ENCODE measurements at regions not wholly inside any gene's neighbourhood (a gene's known extent, or its start where the extent isn't known, plus 50 kb on each side); places are given as distances from the start of the nearest gene placed in this dataset.

DNA sequence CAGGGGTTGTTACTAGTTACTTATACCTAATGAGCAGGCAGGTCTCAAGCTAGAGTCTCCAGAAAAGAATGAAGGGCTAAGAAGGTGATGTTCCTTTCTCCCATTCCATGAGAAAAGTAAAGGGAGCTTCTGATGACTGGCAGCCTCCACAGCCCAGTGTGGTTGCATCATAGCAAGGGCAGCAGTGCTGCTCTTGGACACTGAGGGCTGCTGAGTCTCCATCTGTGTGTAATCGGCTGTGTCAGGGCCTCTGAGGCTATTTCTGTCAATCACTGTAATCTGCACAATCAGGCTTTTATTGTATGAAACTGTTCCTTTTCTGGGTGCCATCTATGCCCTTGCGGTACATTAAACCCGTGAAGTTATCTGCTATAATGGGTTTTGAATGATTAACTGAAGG is 164.1 kb upstream of the FBXO11 start:
- Histone ChIP-seq H2BK120ac (ENCODE audit: low read depth, low read length) (no peak overlapping the region), H2BK15ac (ENCODE audit: low read depth, poor library complexity, severe bottlenecking) (no peak overlapping the region), H3K9ac (ENCODE audit: low read length) (no peak overlapping the region), H3K27ac (ENCODE audit: low read length, poor library complexity, severe bottlenecking) (no peak overlapping the region), H3K14ac (ENCODE audit: low read length in 2 of 2) (no peak overlapping the region), H3K79me1 (replicated peaks; ENCODE audit: low read length, poor library complexity, severe bottlenecking) (no peaks in the 10 kb centered on the region), H4K8ac (ENCODE audit: low read length) (no peak overlapping the region), H3K36me3 (ENCODE audit: control insufficient read depth in 1 of 2, insufficient read depth in 2 of 2, low read depth in 1 of 2, low read length in 2 of 2) (no peaks in the 10 kb centered on the region), H3K9me3 (ENCODE audit: control insufficient read depth, low read length) (no peaks in the 10 kb centered on the region), H3K4me1 (ENCODE audit: control insufficient read depth, insufficient read depth, low read depth, low read length) (no peaks in the 10 kb centered on the region), H2AK5ac (ENCODE audit: low read length, severe bottlenecking) (no peak overlapping the region), H2BK12ac (ENCODE audit: low read length in 2 of 2) (no peak overlapping the region), H3K4me2 (ENCODE audit: low read length, poor library complexity, severe bottlenecking) (no peak overlapping the region), H2AFZ (ENCODE audit: low read depth, low read length) (no peak overlapping the region), H3K4ac (ENCODE audit: low read depth in 1 of 2, low read length in 2 of 2) (no peak overlapping the region), H3K4me3 (ENCODE audit: insufficient read depth in 1 of 2, low read depth in 1 of 2, low read length in 2 of 2) (no peak overlapping the region), H3K23ac (ENCODE audit: low read length in 2 of 2) (no peak overlapping the region), H4K91ac (ENCODE audit: low read length) (no peak overlapping the region), H3K27me3 (ENCODE audit: control insufficient read depth in 1 of 2, insufficient read depth in 1 of 2, low read length in 2 of 2) (peaks cover 9 to 11% of the 10 kb centered on the region in 2 experiments), H2BK5ac (ENCODE audit: low read depth, low read length, poor library complexity, severe bottlenecking) (no peak overlapping the region), H3K18ac (ENCODE audit: low read depth in 1 of 2, low read length in 2 of 2) (no peak overlapping the region)
- 80% methylated on average over 3 of the region's 3 CpGs for WGBS
- DNase-seq: no peak

DNA sequence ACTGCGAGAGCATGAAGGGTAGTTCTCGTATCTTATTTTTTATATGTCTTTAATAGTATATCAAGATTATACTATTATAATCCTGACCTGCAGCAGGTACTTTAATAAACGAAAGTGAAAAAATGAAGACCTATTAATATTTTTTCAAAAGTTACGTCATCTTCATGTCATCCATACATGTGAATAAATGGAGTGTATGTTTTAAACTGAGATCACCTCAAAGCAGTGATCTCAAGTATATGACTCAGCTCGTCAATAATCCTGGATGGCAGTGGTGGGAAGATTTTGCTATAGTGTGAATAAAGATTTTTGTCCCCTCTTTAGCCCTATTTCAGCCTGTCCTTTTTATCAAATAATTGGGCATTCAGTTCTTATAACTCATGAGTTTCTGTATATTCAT is 166.3 kb upstream of the FBXO11 start:
- H2AFZ ChIP-seq (ENCODE audit: low read depth, low read length): no peak overlapping the region
- no peak overlapping the region for H2BK120ac ChIP-seq (ENCODE audit: low read depth, low read length)
- H3K36me3 ChIP-seq (ENCODE audit: control insufficient read depth in 1 of 2, insufficient read depth in 2 of 2, low read depth in 1 of 2, low read length in 2 of 2): no peaks in the 10 kb centered on the region

GRCh38 chr2:48075631-48076030 is 169.3 kb upstream of the FBXO11 start:
- no peak overlapping the region for H3K23ac ChIP-seq (ENCODE audit: low read length in 2 of 2)
- H3K18ac ChIP-seq (ENCODE audit: low read depth in 1 of 2, low read length in 2 of 2): no peak overlapping the region
- WGBS: 88% methylated on average over 2 of the region's 2 CpGs
- no peak overlapping the region for H2BK12ac ChIP-seq (ENCODE audit: low read length in 2 of 2)
- no peak overlapping the region for H3K14ac ChIP-seq (ENCODE audit: low read length in 2 of 2)
- no peak overlapping the region for H2AFZ ChIP-seq (ENCODE audit: low read depth, low read length)
- H2BK5ac ChIP-seq (ENCODE audit: low read depth, low read length, poor library complexity, severe bottlenecking): no peak overlapping the region
- no peaks in the 10 kb centered on the region for H3K79me1 ChIP-seq (replicated peaks; ENCODE audit: low read length, poor library complexity, severe bottlenecking)
- DNase-seq: no peak
- no peak overlapping the region for H3K4me2 ChIP-seq (ENCODE audit: low read length, poor library complexity, severe bottlenecking)
- no peak overlapping the region for H2BK15ac ChIP-seq (ENCODE audit: low read depth, poor library complexity, severe bottlenecking)
- no peaks in the 10 kb centered on the region for H3K4me1 ChIP-seq (ENCODE audit: control insufficient read depth, insufficient read depth, low read depth, low read length)
- no peaks in the 10 kb centered on the region for H3K36me3 ChIP-seq (ENCODE audit: control insufficient read depth in 1 of 2, insufficient read depth in 2 of 2, low read depth in 1 of 2, low read length in 2 of 2)
- H2BK120ac ChIP-seq (ENCODE audit: low read depth, low read length): no peak overlapping the region
- H3K4me3 ChIP-seq (ENCODE audit: insufficient read depth in 1 of 2, low read depth in 1 of 2, low read length in 2 of 2): no peak overlapping the region
- no peak overlapping the region for H3K27ac ChIP-seq (ENCODE audit: low read length, poor library complexity, severe bottlenecking)
- H3K4ac ChIP-seq (ENCODE audit: low read depth in 1 of 2, low read length in 2 of 2): no peak overlapping the region
- H4K8ac ChIP-seq (ENCODE audit: low read length): no peak overlapping the region
- no peak overlapping the region for H2AK5ac ChIP-seq (ENCODE audit: low read length, severe bottlenecking)
- peaks cover 9 to 12% of the 10 kb centered on the region in 2 experiments for H3K27me3 ChIP-seq (ENCODE audit: control insufficient read depth in 1 of 2, insufficient read depth in 1 of 2, low read length in 2 of 2)
- no peak overlapping the region for H4K91ac ChIP-seq (ENCODE audit: low read length)
- no peaks in the 10 kb centered on the region for H3K9me3 ChIP-seq (ENCODE audit: control insufficient read depth, low read length)
- H3K9ac ChIP-seq (ENCODE audit: low read length): no peak overlapping the region

More for the DNA sequence above, 166.3 kb upstream of the FBXO11 start:
- no peak overlapping the region for H3K4ac ChIP-seq (ENCODE audit: low read depth in 1 of 2, low read length in 2 of 2)
- no peak overlapping the region for H4K91ac ChIP-seq (ENCODE audit: low read length)
- H3K27me3 ChIP-seq (ENCODE audit: control insufficient read depth in 1 of 2, insufficient read depth in 1 of 2, low read length in 2 of 2): peaks cover 9 to 12% of the 10 kb centered on the region in 2 experiments
- H3K18ac ChIP-seq (ENCODE audit: low read depth in 1 of 2, low read length in 2 of 2): no peak overlapping the region
- H3K79me1 ChIP-seq (replicated peaks; ENCODE audit: low read length, poor library complexity, severe bottlenecking): no peaks in the 10 kb centered on the region
- no peak overlapping the region for H4K8ac ChIP-seq (ENCODE audit: low read length)
- no peak overlapping the region for H2BK5ac ChIP-seq (ENCODE audit: low read depth, low read length, poor library complexity, severe bottlenecking)
- no peak for DNase-seq
- no peak overlapping the region for H2AK5ac ChIP-seq (ENCODE audit: low read length, severe bottlenecking)
- WGBS: 86% methylated on average over 1 of the region's 5 CpGs
- no peak overlapping the region for H3K27ac ChIP-seq (ENCODE audit: low read length, poor library complexity, severe bottlenecking)
- H3K4me2 ChIP-seq (ENCODE audit: low read length, poor library complexity, severe bottlenecking): no peak overlapping the region
- no peak overlapping the region for H3K4me3 ChIP-seq (ENCODE audit: insufficient read depth in 1 of 2, low read depth in 1 of 2, low read length in 2 of 2)
- H3K4me1 ChIP-seq (ENCODE audit: control insufficient read depth, insufficient read depth, low read depth, low read length): no peaks in the 10 kb centered on the region
- H3K9ac ChIP-seq (ENCODE audit: low read length): no peak overlapping the region
- no peak overlapping the region for H2BK15ac ChIP-seq (ENCODE audit: low read depth, poor library complexity, severe bottlenecking)
- no peak overlapping the region for H2BK12ac ChIP-seq (ENCODE audit: low read length in 2 of 2)
- no peak overlapping the region for H3K14ac ChIP-seq (ENCODE audit: low read length in 2 of 2)
- H3K9me3 ChIP-seq (ENCODE audit: control insufficient read depth, low read length): no peaks in the 10 kb centered on the region
- no peak overlapping the region for H3K23ac ChIP-seq (ENCODE audit: low read length in 2 of 2)

DNA sequence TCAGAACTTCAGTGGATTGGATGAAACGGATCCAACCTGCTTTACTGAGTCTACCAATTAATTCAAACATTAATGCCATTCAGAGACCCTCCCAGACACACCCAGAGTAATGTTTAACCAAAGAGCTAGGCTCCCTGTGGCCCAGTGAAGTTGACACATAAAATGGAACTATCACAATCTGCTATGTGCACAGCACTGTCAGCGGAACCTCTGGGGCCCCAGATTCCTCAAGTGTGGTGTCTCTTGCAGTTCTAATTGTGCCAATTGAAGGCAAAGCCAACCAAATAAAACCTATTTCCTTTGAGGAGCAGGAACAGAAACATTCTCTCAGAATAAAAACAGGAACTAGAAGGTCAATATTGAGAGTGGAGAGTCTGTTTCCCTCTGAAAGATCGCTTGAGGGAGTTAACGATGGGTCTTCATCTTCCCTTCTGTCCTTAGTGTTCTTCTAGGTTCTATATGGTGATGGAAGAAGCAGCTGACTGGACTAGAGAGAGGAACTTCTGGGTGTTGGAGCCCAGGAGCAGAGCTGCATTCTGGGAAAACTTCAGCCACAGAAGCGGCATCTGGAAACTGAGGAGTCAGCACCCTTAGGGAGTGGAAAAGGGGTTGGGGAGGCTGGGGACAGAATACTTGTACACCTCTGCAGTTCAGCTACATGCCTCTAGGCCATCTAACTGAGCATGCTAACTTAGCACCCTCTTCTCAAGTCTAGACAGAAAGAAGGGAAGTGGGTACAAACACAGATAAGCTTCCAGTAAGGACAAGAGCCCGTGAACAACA is 174.4 kb upstream of the FBXO11 start:
- H3K27me3 ChIP-seq (ENCODE audit: control insufficient read depth in 1 of 2, insufficient read depth in 1 of 2, low read length in 2 of 2): peaks cover 0 to 3% of the 10 kb centered on the region in 2 experiments
- H3K23ac ChIP-seq (ENCODE audit: low read length in 2 of 2): no peak overlapping the region
- no peak for DNase-seq
- no peak overlapping the region for H2BK5ac ChIP-seq (ENCODE audit: low read depth, low read length, poor library complexity, severe bottlenecking)
- 87% methylated on average over 6 of the region's 6 CpGs for WGBS
- no peak overlapping the region for H3K18ac ChIP-seq (ENCODE audit: low read depth in 1 of 2, low read length in 2 of 2)
- H4K91ac ChIP-seq (ENCODE audit: low read length): no peak overlapping the region
- no peak overlapping the region for H2BK15ac ChIP-seq (ENCODE audit: low read depth, poor library complexity, severe bottlenecking)
- no peaks in the 10 kb centered on the region for H3K9me3 ChIP-seq (ENCODE audit: control insufficient read depth, low read length)
- no peaks in the 10 kb centered on the region for H3K79me1 ChIP-seq (replicated peaks; ENCODE audit: low read length, poor library complexity, severe bottlenecking)
- H2BK12ac ChIP-seq (ENCODE audit: low read length in 2 of 2): no peak overlapping the region
- H2BK120ac ChIP-seq (ENCODE audit: low read depth, low read length): no peak overlapping the region
- H3K4me1 ChIP-seq (ENCODE audit: control insufficient read depth, insufficient read depth, low read depth, low read length): no peaks in the 10 kb centered on the region
- no peak overlapping the region for H3K4ac ChIP-seq (ENCODE audit: low read depth in 1 of 2, low read length in 2 of 2)
- H3K14ac ChIP-seq (ENCODE audit: low read length in 2 of 2): no peak overlapping the region
- H3K4me3 ChIP-seq (ENCODE audit: insufficient read depth in 1 of 2, low read depth in 1 of 2, low read length in 2 of 2): no peak overlapping the region
- H3K9ac ChIP-seq (ENCODE audit: low read length): no peak overlapping the region
- no peak overlapping the region for H4K8ac ChIP-seq (ENCODE audit: low read length)
- no peaks in the 10 kb centered on the region for H3K36me3 ChIP-seq (ENCODE audit: control insufficient read depth in 1 of 2, insufficient read depth in 2 of 2, low read depth in 1 of 2, low read length in 2 of 2)
- H3K27ac ChIP-seq (ENCODE audit: low read length, poor library complexity, severe bottlenecking): no peak overlapping the region
- no peak overlapping the region for H2AFZ ChIP-seq (ENCODE audit: low read depth, low read length)
- H2AK5ac ChIP-seq (ENCODE audit: low read length, severe bottlenecking): no peak overlapping the region
- no peak overlapping the region for H3K4me2 ChIP-seq (ENCODE audit: low read length, poor library complexity, severe bottlenecking)

Data from mesenchymal stem cell (in vitro differentiated cells and primary cell).